H9 (cell line): ENCODE measurements at regions not wholly inside any gene's neighbourhood (a gene's known extent, or its start where the extent isn't known, plus 50 kb on each side); places are given as distances from the start of the nearest gene placed in this dataset.

Experiments
- DNase-seq: peaks from one replicate; pipeline ENCODE4 v3.0.0-alpha.2; 2017
- H2AFZ ChIP-seq: one replicate; pipeline ENCODE4 v1.6.1; 2013; ENCODE audit warnings: mild to moderate bottlenecking, low read length, control low read depth, moderate library complexity
- H2AK5ac ChIP-seq: 2 replicates; pipeline ENCODE4 v1.6.1; 2013; ENCODE audit warnings: low read length, control low read depth, mixed read lengths; ENCODE audit not compliant: insufficient read length
- H2BK120ac ChIP-seq: one replicate; pipeline ENCODE4 v1.6.1; 2013; ENCODE audit warnings: low read depth, mild to moderate bottlenecking, low read length, control low read depth, inconsistent platforms; ENCODE audit not compliant: poor library complexity, severe bottlenecking
- H2BK12ac ChIP-seq: 2 replicates; pipeline ENCODE4 v1.6.1; 2013; ENCODE audit warnings: low read length, control low read depth, mixed read lengths, low read depth; ENCODE audit not compliant: insufficient read length
- H2BK15ac ChIP-seq: 2 replicates; pipeline ENCODE4 v1.6.1; 2013; ENCODE audit warnings: low read depth, low read length, control low read depth
- H2BK20ac ChIP-seq: one replicate; pipeline ENCODE4 v1.6.1; 2013; ENCODE audit warnings: low read depth, mild to moderate bottlenecking, low read length, control low read depth, inconsistent platforms; ENCODE audit not compliant: poor library complexity, severe bottlenecking
- H2BK5ac ChIP-seq: 2 replicates; pipeline ENCODE4 v1.6.1; 2013; ENCODE audit warnings: low read length, control low read depth, mixed read lengths; ENCODE audit not compliant: insufficient read length
- H3K14ac ChIP-seq: 2 replicates; pipeline ENCODE4 v1.6.1; 2013; ENCODE audit warnings: low read length, control low read depth; ENCODE audit not compliant: insufficient read depth
- H3K18ac ChIP-seq: 2 replicates; pipeline ENCODE4 v1.6.1; 2013; ENCODE audit warnings: low read depth, mild to moderate bottlenecking, mixed read lengths, low read length, control low read depth; ENCODE audit not compliant: insufficient read length
- H3K23ac ChIP-seq: 2 replicates; pipeline ENCODE4 v1.6.1; 2013; ENCODE audit warnings: low read length, control low read depth, mixed read lengths, low read depth; ENCODE audit not compliant: insufficient read length
- H3K23me2 ChIP-seq: 2 replicates; pipeline ENCODE4 v1.6.1; 2013; ENCODE audit warnings: low read depth, mild to moderate bottlenecking, mixed read lengths, low read length, control low read depth; ENCODE audit not compliant: insufficient read length, poor library complexity, severe bottlenecking
- H3K27ac ChIP-seq: 2 replicates; pipeline ENCODE4 v1.5.1; 2013; ENCODE audit warnings: low read length, control low read depth, mixed read lengths, low read depth; ENCODE audit not compliant: insufficient read length
- H3K27me3 ChIP-seq: 2 replicates; pipeline ENCODE4 v1.6.1; 2013; ENCODE audit warnings: low read length, control low read depth, inconsistent platforms; ENCODE audit not compliant: insufficient read depth
- H3K4ac ChIP-seq: 2 replicates; pipeline ENCODE4 v1.6.1; 2013; ENCODE audit warnings: low read depth, mild to moderate bottlenecking, control low read depth, inconsistent platforms, low read length, moderate library complexity
- H3K4me1 ChIP-seq: 2 replicates; pipeline ENCODE4 v1.6.1; 2013; ENCODE audit warnings: low read length, control low read depth, inconsistent platforms; ENCODE audit not compliant: insufficient read depth
- H3K4me2 ChIP-seq: 2 replicates; pipeline ENCODE4 v1.6.1; 2013; ENCODE audit warnings: low read length, control low read depth, mixed read lengths; ENCODE audit not compliant: insufficient read length, insufficient read depth
- H3K56ac ChIP-seq: 2 replicates; pipeline ENCODE4 v1.6.1; 2013; ENCODE audit warnings: low read depth, mild to moderate bottlenecking, mixed read lengths, low read length, control low read depth; ENCODE audit not compliant: insufficient read length
- H3K79me1 ChIP-seq: 2 replicates; pipeline ENCODE4 v1.6.1; 2013; ENCODE audit warnings: low read depth, mild to moderate bottlenecking, moderate library complexity, low read length, control low read depth, inconsistent platforms; ENCODE audit not compliant: insufficient read depth, poor library complexity, severe bottlenecking
- H3K79me2 ChIP-seq: 2 replicates; pipeline ENCODE4 v1.6.1; 2013; ENCODE audit warnings: low read length, control low read depth, inconsistent platforms; ENCODE audit not compliant: insufficient read depth
- H3K9ac ChIP-seq: 2 replicates; pipeline ENCODE4 v1.6.1; 2013; ENCODE audit warnings: low read length, control low read depth, mixed read lengths; ENCODE audit not compliant: insufficient read length; ENCODE audit errors: extremely low read depth
- H3K9me3 ChIP-seq: one replicate; pipeline ENCODE4 v1.6.1; 2013; ENCODE audit warnings: low read depth, low read length, inconsistent platforms; ENCODE audit not compliant: control insufficient read depth
- H3T11ph ChIP-seq: one replicate; pipeline ENCODE4 v1.6.1; 2013; ENCODE audit warnings: mild to moderate bottlenecking, low read length, control low read depth, inconsistent platforms
- H4K20me1 ChIP-seq: one replicate; pipeline ENCODE4 v1.6.1; 2013; ENCODE audit not compliant: control insufficient read depth, insufficient read length, insufficient read depth
- H4K5ac ChIP-seq: 2 replicates; pipeline ENCODE4 v1.6.1; 2013; ENCODE audit warnings: low read depth, mild to moderate bottlenecking, mixed read lengths, low read length, control low read depth; ENCODE audit not compliant: insufficient read length
- H4K8ac ChIP-seq: replicated peaks from 2 replicates; pipeline ENCODE4 v1.6.1; 2013; ENCODE audit warnings: low read length, control low read depth, mixed read lengths, low read depth; ENCODE audit not compliant: insufficient read length
- H4K91ac ChIP-seq: 2 replicates; pipeline ENCODE4 v1.6.1; 2013; ENCODE audit warnings: low read depth, mild to moderate bottlenecking, moderate library complexity, mixed read lengths, low read length, control low read depth; ENCODE audit not compliant: insufficient read length
- H3K27ac Mint-ChIP-seq, 3 experiments: 2 replicates in 2 of 3; 3 replicates in 1 of 3; pipeline ENCODE4 v1.8.0; 2020 to 2021; ENCODE audit warnings: mixed read lengths in 3 of 3, mild to moderate bottlenecking in 1 of 3, moderate library complexity in 1 of 3
- H3K27me3 Mint-ChIP-seq: 2 replicates; pipeline ENCODE4 v1.8.0; 2021; ENCODE audit warnings: low read depth, mild to moderate bottlenecking, moderate library complexity, mixed read lengths
- H3K36me3 Mint-ChIP-seq, 3 experiments: 2 replicates in 2 of 3; 3 replicates in 1 of 3; pipeline ENCODE4 v1.8.0; 2020 to 2021; ENCODE audit warnings: low read depth in 3 of 3, mixed read lengths in 3 of 3; ENCODE audit not compliant: insufficient read depth in 1 of 3
- H3K4me1 Mint-ChIP-seq, 2 experiments: 2 replicates each; pipeline ENCODE4 v1.8.0; 2020; ENCODE audit warnings: mixed read lengths in 2 of 2
- H3K4me3 Mint-ChIP-seq, 2 experiments: 2 replicates in 1 of 2; 3 replicates in 1 of 2; pipeline ENCODE4 v1.8.0; 2020 to 2021; ENCODE audit warnings: mild to moderate bottlenecking in 2 of 2, mixed read lengths in 2 of 2, moderate library complexity in 1 of 2
- H3K9me3 Mint-ChIP-seq, 2 experiments: 2 replicates in 1 of 2; 3 replicates in 1 of 2; pipeline ENCODE4 v1.8.0; 2020; ENCODE audit warnings: mild to moderate bottlenecking in 2 of 2, mixed read lengths in 2 of 2, moderate library complexity in 1 of 2
- WGBS: extraction: QIAGEN DNeasy Blood & Tissue Kit; methylation state at CpG from one replicate; pipeline ENCODE4 v1.1.7; 2013; ENCODE audit warnings: missing lambda C conversion rate, low lambda C conversion rate, mixed read lengths; ENCODE audit not compliant: insufficient read length; ENCODE audit errors: extremely low coverage; 5-methylcytosine and 5-hydroxymethylcytosine counted together
- TF ChIP-seq, protein P1 (sequence below): fragments of 200-600 bp; sonication (generic); conservative IDR thresholded peaks from 3 replicates; pipeline ENCODE4 v1.8.0; 2021; ENCODE audit warnings: antibody characterized with exemption, mild to moderate bottlenecking

DNA sequence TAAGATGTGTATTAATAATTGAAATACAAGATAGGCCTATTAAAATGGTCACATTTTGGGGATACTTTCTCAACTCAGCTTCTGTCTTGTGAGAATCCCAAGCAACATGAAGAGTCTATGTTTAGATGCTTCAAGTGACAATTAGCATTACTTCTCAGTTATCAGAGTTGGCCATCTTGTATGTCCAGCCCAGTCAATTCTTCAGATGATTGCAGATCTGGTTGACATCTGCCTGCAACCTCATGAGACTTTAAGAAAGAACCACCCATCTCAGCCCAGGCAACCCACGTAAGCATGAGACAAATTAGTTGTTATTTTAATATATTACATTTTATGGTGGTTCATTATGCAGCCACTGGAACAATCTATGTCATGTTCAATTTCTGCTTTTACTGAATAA is 256.5 kb downstream of the TENT5A start:
- Mint-ChIP-seq H3K27me3 (no peaks in the 10 kb centered on the region), H3K27ac (no peak overlapping the region), H3K9me3 (peaks cover 6 to 10% of the 10 kb centered on the region in 2 experiments; a peak in 4 of 5 replicates), H3K4me3 (no peak overlapping the region), H3K36me3 (peaks cover 0 to 6% (median 3%) of the 10 kb centered on the region in 3 experiments; a peak in 2 of 7 replicates), H3K4me1 (no peaks in the 10 kb centered on the region)
- Histone ChIP-seq H3K9me3 (no peaks in the 10 kb centered on the region), H3K27me3 (no peaks in the 10 kb centered on the region), H2AK5ac (no peak overlapping the region), H4K91ac (no peak overlapping the region), H3K56ac (no peak overlapping the region), H3K27ac (no peak overlapping the region), H3K9ac (no peak overlapping the region), H3K23ac (no peak overlapping the region), H4K8ac (no peak overlapping the region), H2AFZ (no peak overlapping the region), H3K4me2 (no peak overlapping the region), H2BK20ac (no peak overlapping the region), H4K20me1 (no peaks in the 10 kb centered on the region), H2BK5ac (no peak overlapping the region), H3K79me1 (no peaks in the 10 kb centered on the region), H3K79me2 (no peaks in the 10 kb centered on the region), H2BK120ac (no peak overlapping the region), H3K14ac (no peak overlapping the region), H3K4me1 (no peaks in the 10 kb centered on the region), H2BK15ac (no peak overlapping the region), H2BK12ac (no peak overlapping the region), H3K23me2 (no peaks in the 10 kb centered on the region), H3K4ac (no peak overlapping the region), H4K5ac (no peak overlapping the region), H3K18ac (no peak overlapping the region), H3T11ph (no peak overlapping the region)
- TF ChIP-seq, protein P1, sequence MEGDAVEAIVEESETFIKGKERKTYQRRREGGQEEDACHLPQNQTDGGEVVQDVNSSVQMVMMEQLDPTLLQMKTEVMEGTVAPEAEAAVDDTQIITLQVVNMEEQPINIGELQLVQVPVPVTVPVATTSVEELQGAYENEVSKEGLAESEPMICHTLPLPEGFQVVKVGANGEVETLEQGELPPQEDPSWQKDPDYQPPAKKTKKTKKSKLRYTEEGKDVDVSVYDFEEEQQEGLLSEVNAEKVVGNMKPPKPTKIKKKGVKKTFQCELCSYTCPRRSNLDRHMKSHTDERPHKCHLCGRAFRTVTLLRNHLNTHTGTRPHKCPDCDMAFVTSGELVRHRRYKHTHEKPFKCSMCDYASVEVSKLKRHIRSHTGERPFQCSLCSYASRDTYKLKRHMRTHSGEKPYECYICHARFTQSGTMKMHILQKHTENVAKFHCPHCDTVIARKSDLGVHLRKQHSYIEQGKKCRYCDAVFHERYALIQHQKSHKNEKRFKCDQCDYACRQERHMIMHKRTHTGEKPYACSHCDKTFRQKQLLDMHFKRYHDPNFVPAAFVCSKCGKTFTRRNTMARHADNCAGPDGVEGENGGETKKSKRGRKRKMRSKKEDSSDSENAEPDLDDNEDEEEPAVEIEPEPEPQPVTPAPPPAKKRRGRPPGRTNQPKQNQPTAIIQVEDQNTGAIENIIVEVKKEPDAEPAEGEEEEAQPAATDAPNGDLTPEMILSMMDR = no peak
- WGBS = no CpG with 5 or more reads among the region's 1 CpG
- DNase-seq = no peak
